ENCODE measurements at regions not wholly inside any gene's neighbourhood (a gene's known extent, or its start where the extent isn't known, plus 50 kb on each side); places are given as distances from the start of the nearest gene placed in this dataset.

- Histone ChIP-seq H3K27ac (no peak overlapping the region), H3K4me3 (no peak overlapping the region), H3K27me3 (no peaks in the 10 kb centered on the region), H3K36me3 (no peaks in the 10 kb centered on the region), H3K9me3 (no peaks in the 10 kb centered on the region), H3K4me1 (no peaks in the 10 kb centered on the region)
- intact Hi-C loops (cut with DNase I): no loop called here
- no peak for ATAC-seq
- no peak for DNase-seq
- no peak for TF ChIP-seq CTCF (IDR thresholded peaks at IDR 0.05)
Measured at GRCh38 chr3:34292605-34293300, 494.3 kb downstream of the PDCD6IP start.

GRCh38 chr3:34294240-34294639 is 495.8 kb downstream of the PDCD6IP start:
- DNase-seq: no peak
- Histone ChIP-seq H3K27me3 (no peaks in the 10 kb centered on the region), H3K4me3 (no peak overlapping the region), H3K27ac (no peak overlapping the region), H3K4me1 (no peaks in the 10 kb centered on the region), H3K9me3 (no peaks in the 10 kb centered on the region), H3K36me3 (no peaks in the 10 kb centered on the region)
- ATAC-seq: no peak
- intact Hi-C loops (cut with DNase I): no loop called here
- no peak for TF ChIP-seq CTCF (IDR thresholded peaks at IDR 0.05)

GRCh38 chr3:34296796-34297195 is 498.4 kb downstream of the PDCD6IP start:
- Histone ChIP-seq H3K27ac (no peak overlapping the region), H3K9me3 (no peaks in the 10 kb centered on the region), H3K4me3 (no peak overlapping the region), H3K27me3 (no peaks in the 10 kb centered on the region), H3K36me3 (no peaks in the 10 kb centered on the region), H3K4me1 (no peaks in the 10 kb centered on the region)
- TF ChIP-seq CTCF (IDR thresholded peaks at IDR 0.05): no peak
- no peak for ATAC-seq
- DNase-seq: no peak
- intact Hi-C loops (cut with DNase I): no loop called here

GRCh38 chr3:34298653-34299052 is 500.2 kb downstream of the PDCD6IP start:
- no peaks in the 10 kb centered on the region for H3K36me3 ChIP-seq

GRCh38 chr3:34300621-34301020 is 502.2 kb downstream of the PDCD6IP start:
- no peak for DNase-seq
- no peaks in the 10 kb centered on the region for H3K36me3 ChIP-seq
- no peaks in the 10 kb centered on the region for H3K4me1 ChIP-seq
- no peak overlapping the region for H3K27ac ChIP-seq
- no peaks in the 10 kb centered on the region for H3K9me3 ChIP-seq
- intact Hi-C loops (cut with DNase I): no loop called here
- no peak overlapping the region for H3K4me3 ChIP-seq
- no peak for ATAC-seq
- no peak for TF ChIP-seq CTCF (IDR thresholded peaks at IDR 0.05)
- no peaks in the 10 kb centered on the region for H3K27me3 ChIP-seq

More at GRCh38 chr3:34298653-34299052, 500.2 kb downstream of the PDCD6IP start:
- no peaks in the 10 kb centered on the region for H3K9me3 ChIP-seq
- H3K27ac ChIP-seq: no peak overlapping the region
- intact Hi-C loops (cut with DNase I): no loop called here
- ATAC-seq (no peak), DNase-seq (no peak)
- TF ChIP-seq CTCF (IDR thresholded peaks at IDR 0.05): no peak
- no peaks in the 10 kb centered on the region for H3K4me1 ChIP-seq
- no peak overlapping the region for H3K4me3 ChIP-seq
- no peaks in the 10 kb centered on the region for H3K27me3 ChIP-seq

All from left lung (tissue), 4 donors.